Stimulated activated CD4-positive, alpha-beta T cell treated with anti-CD3 and anti-CD28 coated beads, Interleukin-15, amount 100 ng/mL, for 48 hours (primary cell): ENCODE measurements at regions not wholly inside any gene's neighbourhood (a gene's known extent, or its start where the extent isn't known, plus 50 kb on each side); places are given as distances from the start of the nearest gene placed in this dataset.

Source experiments
- DNase-seq, 2 donors: peaks; one replicate each; pipeline ENCODE4 v3.0.0-alpha.2; 2020; ENCODE audit warnings: low read depth in 2 of 2

DNA sequence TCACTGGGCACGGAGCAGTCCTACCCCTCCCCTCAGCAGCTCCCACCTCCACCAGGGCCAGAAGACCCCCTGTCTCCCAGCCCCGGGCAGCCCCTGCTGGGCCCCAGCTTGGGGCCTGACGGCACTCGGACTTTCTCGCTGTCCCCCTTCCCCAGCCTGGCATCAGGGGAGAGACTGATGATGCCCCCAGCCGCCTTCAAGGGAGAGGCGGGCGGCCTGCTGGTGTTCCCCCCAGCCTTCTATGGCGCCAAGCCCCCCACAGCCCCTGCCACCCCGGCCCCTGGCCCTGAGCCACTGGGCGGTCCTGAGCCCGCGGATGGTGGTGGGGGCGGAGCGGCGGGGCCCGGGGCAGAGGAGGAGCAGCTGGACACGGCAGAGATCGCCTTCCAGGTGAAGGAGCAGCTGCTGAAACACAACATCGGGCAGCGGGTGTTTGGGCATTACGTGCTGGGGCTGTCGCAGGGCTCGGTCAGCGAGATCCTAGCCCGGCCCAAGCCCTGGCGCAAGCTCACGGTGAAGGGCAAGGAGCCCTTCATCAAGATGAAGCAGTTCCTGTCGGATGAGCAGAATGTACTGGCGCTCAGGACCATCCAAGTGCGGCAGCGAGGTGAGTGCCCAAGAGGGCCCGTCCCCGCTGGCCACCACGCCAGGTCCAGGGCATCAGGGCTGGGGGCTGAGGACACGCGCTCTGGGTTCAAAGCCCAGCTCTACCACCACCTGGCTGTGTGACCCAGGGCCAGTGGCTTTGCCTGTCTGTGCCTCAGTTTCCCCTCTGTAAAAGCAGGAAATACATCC is 58.6 kb downstream of the PHETA1 start:
- no peak for DNase-seq

DNA sequence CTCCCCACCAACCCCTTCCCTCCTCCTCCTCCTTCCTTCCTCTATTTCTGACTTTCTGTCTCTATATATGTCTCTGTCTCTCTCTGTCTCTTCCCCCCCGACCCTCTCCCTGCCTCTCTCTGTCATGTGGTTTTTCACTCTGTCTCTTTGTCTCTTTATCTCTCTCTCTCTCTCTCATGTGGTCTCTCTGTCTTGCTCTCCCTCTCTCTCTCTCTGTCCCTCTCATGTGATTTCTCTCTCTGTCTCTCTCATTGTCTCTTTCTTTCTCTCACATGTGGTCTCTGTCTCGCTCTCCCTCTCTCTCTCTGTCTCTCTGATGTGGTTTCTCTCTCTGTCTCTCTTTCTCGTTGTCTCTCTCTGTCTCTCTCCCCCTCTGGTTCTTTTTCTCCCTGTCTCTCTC is 59.3 kb downstream of the PHETA1 start:
- no peak for DNase-seq

DNA sequence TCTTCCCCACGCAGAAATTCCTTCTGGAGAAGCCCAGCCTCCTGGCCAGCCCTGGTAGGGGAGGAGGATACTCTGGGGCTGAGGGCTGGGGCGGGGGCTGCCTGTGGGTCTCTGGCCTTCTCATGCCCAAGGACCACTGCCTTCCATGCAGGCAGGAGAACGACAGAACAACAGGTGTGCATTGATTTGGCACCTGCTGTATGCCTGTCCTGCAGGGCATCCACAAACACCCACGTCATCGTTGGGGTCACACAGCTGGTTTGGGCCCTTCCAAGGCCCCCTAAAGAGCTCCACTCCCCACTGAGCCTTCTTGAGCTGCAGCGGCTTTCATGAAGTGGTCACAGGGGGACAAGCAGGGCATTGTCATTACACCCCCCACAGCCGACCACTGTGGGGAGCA is 60.4 kb downstream of the PHETA1 start:
- no peak for DNase-seq

DNA sequence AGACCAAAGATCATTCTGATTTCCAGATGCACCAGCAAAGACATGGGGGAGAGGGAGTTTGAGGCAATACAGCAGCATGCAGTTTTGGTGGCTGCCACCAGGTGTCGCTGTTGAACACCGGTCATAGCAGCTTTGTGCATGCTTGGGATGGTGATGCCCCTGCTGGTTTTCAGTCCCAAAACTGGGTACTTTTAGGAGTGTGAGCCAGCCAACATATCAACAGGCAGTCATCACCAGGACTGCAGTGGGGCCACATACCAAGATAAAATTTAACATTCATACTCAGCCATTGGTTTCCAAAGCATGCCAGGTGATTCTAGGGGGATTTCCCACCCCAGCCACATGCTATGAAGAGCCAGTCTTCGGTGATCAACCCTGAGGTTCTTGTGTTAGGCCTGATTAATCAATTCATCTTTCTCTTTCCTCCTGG is 64.2 kb downstream of the PHETA1 start:
- DNase-seq = peak; percentile 38 to 39

DNA sequence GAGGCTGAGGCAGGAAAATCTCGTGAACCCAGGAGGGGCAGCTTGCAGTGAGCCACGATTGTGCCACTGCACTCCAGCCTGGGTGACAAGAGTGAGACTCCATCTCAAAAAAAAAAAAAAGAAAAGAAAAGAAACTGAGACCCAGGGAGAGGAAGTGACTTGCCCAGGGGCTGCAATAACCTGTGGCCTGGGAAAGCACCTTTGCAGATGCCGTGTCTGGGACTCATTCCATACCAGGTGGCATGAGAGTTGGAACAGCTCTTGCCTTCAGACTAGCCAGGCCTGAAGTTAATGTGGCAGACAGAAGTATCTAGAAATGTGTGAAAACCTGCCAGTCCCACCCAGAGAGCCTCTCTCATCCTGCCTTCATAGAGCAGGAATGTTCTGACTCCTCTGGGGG is 65.4 kb downstream of the PHETA1 start:
- no peak for DNase-seq

DNA sequence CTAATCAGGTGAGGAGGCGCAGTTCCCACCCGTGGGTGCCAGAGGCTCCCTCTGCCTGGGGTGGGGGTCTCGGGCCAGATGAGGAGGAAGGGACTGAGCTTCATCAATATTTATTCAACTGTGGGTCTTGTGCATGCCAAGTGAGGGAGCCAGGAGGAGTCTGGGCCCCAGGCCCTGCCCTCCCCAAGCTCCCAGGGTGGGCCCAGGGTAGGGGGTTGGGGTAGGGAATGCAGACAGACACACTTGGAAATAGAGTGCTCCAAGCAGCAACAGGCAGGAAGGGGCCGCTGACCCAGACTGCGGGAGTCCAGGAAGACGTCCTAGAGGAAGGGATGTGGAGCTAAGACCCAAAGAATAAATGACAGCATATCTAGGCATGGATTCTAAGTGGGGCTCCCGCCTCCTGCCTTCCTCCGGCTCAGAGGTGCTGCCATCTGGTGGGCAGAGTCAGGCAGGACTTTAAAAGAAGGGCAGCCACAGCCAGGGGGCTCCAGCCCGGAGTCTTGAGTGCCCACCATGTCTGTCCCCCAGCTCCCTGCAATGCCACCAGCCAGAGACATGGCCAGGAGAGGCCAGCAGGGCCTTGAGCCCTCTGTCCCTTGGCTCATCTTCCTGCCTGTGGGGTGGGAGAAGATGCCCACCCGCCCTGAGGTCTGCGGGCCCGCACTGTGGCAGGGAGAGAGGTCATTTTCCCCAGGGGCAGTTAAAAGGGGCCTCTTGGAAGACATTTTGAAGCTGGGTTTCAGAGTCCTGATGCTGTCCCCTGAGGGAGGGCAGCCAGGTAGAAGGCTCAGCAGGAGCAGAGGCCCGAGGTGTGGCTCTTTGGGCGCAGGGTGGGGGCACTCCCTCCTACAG is 70.1 kb downstream of the PHETA1 start:
- DNase-seq = peak; percentile 22 to 30

DNA sequence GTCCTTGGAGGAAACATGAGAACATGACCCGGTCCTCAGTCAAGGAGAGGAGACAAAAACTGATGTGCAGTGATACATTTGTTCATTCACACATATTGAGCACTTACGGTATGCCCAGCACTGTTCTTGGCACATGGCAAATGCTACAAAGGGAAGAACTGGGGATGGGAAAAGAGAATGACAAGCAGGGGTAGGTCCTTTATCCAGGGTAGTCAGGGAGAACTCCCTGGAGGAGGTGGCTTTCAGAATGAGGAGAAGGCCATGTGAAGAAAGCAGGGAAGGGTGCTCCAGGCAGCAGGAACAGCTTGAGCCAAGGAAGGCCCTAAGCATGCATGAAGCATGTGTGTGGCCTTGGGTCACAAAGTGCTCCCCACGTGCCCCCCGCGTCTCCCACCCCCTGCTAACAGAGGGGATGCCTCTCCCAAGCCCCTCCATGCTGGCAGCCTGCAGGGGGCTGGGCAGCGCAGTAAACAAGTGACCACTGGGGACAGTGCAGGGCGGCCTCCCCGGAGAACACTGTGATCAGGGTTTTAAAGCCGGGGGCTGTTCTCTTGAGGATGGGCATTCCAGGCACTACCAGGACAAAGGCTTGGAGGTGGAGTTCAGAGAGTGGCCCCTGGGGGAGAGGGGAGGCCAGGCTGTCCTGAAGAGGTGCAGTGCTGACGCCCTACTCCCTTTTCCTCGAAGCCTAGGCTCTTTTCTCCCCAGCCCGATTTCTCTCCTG is 71.0 kb downstream of the PHETA1 start:
- DNase-seq = no peak

DNA sequence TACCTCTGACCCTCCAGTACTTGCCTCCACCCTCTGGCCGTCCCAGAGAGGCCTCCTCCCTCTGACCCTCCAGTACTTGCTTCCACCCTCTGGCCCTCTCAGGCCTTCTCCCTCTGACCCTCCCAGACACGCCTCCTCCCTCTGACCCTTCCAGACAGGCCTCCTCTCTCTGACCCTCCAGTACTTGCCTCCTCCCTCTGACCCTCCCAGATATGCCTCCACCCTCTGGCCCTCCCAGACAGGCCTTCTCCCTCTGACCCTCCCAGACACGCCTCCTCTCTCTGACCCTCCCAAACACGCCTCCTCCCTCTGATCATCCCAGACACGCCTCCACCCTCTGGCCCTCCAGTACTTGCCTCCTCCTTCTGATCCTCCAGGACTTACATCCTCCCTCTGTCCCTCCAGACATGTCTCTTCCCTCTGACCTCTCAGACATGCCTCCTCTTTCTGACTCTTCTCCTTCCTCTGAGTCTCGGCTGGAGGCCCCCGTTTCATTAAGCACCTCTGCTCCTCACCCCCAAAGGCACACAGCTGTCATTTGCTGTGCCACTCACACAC is 71.9 kb downstream of the PHETA1 start:
- no peak for DNase-seq

DNA sequence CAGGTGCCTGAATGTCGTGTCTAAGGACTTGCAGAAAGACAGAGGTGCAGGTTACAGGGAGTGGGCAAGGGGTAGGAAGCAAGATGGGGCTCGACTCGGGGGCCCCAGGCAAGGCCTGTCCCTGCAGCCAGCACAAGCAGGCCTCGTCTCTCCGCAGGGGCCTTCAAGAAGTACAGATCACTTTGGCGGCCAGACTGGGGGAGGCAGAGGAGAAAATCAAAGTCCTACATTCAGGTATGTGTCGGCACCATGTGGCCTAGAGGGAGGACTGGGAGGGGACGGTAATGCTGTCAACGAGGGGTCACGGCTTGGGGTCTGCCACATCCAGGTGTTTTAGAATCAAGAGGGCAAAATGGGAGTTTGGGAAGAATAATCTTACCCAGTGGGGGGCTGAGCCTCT is 73.7 kb downstream of the PHETA1 start:
- no peak for DNase-seq

DNA sequence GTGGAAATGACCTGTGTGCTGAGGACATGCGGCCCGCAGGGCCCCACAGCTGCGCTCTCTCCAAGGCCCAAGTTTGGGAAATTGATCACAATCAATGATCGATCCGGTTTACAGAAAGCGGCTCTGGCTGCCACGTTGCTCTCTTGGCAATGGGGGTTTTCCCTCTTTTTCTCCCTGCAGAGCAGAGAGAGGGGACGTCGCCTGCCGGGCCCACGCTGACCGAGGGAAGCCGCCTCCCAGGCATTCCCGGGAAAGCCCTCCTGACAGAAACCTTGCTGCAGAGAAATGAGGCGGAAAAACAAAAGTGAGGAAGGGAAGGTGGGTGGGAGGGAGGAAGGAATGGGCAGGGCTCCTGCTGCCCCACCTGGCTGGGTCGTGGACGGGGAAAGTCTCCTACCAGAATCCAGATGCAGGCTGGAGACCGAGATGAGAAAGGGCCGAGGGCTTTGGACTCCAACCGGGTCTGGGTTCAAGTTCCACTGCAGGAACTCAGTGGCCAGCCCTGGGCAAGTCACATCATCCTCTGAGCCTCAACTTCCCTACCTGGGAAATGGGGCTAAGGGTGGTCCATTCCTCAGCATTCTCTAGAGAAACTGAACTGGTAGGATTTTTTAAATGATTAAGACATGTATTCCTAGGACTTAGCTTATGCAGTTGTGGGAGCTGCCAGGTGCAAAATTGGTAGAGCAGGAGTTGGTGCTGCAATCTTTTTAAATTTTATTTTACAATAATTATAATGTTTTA is 75.5 kb downstream of the PHETA1 start:
- DNase-seq = no peak

DNA sequence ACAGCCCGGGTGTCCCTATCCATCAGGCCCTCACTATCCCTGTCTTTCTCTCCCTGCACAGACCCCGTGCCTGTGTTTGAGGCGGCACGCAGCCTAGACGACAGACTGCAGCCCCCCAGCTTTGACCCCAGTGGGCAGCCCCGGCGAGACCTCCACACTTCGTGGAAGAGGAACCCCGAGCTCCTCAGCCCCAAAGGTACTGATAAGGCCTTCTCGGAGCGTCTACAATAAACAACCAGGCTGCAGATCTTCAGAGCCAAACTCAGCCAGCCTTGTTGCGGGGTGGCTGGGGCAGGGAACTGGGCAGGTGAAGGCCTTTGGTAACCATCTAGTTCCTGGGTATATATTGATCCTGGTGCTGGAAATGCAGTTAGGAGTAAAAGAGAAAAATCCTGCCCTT is 77.5 kb downstream of the PHETA1 start:
- DNase-seq = no peak

DNA sequence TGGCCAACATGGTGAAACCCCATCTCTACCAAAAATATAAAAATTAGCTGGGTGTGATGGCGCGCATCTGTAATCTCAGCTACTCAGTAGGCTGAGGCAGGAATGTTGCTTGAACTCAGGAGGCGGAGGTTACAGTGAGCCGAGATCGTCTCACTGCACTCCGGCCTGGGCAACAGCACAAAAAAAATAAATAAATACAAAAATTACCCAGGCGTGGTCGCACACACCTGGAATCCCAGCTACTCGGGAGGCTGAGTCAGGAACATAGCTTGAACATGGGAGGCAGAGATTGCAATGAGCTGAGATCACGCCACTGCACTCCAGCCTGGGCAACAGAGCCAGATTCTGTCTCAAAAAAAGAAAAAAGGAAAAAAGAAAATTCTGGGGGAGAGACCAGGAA is 80.1 kb downstream of the PHETA1 start:
- DNase-seq = no peak

DNA sequence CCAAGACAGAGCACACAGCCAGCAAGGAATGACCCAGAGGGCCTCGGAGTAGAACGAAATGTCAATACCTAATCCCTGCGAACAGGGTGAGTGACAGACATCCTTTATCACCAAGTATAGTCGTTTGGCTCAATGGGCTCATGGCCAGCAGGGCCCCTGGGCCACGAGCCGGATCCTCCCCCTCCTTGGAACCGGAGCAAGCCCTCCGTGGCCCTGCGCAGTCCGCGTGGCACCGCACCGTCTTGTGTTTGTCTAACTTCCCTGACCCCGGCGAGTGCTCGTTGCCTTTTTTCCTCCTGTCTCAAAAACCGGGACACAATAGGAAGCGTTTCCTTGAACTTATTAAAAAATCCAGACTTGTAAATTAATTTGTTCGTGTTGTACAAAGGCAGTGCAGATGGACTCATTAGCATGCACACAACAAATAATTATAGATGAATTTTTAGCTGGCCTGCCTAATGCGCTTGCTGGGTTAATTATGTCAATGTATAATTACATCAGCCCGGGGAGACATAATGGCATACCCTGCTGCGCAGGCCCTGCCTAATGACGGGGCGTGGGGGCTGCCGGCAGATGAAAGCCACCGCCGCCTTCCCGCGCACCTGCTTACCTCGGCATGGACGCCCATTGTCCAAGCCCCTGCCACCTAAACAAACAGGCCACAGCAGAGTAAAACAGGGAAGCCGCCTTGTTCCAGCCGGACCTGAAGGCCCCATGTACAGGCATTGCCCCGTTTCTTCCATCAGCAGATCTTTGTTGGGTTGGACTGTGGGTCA is 81.6 kb downstream of the PHETA1 start:
- DNase-seq = no peak

DNA sequence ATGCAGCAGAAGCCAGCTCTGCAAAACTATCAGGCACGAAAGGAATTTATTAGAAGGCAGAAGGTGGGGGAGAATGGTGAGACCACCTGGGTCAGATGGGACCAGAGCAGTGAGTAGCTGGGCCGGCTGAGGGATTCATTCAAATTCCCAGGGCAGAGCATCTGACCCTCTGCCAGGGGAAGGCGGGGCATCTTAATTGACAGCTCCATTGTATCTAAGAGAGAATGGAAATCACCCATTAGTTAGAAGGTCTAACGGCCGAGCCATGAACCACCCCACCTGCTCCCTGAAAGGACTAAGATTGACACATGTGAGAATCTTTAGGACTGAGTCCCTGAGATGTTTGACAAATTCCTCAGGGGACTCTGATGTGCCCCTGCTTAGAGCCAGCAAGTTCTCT is 83.7 kb downstream of the PHETA1 start:
- DNase-seq = no peak

DNA sequence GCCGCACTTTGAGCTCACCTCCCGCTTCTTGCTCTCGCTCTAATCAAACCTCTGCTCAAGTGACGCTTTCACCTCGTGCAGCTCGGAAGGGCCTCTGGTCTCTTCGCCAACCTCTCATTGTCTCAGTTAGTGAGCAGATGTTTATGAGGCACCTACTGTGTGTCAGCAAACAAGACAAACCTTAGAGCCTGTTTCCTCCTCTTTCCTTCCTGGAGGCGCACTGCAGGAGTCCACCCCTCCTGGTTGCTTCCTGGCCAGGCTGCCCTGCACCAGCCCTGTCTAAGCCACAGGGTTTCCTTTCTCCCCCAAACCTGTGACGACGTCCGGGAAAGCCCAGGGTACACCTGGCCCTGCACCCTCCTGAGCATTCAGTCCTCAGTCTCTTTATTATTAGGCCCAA is 84.2 kb downstream of the PHETA1 start:
- DNase-seq = no peak

DNA sequence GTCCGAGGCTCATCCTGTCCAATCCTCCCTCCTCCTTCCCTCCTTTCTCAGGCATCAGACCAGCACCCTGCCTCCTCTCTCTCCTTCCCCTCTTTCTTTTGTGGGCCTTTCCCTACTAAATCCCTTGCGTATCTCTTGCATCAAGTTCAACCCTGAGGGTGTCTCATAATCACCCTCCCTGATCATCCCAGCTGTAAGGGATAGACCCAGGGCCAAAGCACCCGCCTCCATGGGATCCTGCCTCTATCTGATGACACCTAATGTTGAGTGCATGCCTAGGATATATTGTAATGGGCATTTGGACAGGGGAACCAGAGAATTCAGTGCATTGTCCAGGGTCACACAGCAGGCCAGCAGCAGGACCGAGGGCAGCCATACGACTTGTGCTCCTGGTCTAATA is 84.9 kb downstream of the PHETA1 start:
- DNase-seq = no peak

DNA sequence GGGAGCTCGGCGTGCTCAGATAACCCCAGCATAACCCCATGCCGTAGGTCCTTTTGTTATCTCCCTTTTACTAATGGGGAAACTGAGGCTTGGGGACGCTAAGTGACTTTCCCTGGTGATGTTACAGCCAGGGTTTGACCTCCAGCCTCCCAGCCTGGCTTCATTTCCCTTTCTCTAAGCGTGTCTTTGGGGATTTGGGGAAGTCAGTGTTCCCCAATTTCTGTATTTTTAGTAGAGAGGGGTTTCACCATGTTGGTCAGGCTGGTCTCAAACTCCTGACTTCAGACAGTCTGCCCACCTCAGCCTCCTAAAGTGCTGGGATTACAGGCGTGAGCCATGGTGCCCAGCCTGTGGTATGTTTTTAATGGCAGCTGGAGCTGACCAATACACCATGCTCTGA is 85.4 kb downstream of the PHETA1 start:
- no peak for DNase-seq

DNA sequence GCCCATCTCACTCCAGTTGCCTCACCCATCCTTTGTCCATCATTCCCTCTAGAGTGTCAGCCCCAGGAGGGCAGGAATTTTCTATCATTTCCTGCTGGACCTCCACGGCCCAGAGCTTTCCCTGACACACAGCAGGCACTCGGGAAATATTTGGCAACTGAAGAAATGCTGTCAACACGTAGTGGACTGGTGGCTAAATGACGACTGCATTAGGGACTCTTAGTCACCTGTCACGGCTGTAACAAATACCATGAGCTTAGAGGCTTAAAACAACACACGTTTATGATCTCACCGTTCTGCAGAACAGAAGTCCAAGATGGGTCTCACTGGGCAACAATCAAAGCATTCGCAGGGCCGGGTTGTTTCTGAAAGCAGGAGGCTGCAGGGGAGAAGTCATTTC is 91.3 kb downstream of the PHETA1 start:
- no peak for DNase-seq

DNA sequence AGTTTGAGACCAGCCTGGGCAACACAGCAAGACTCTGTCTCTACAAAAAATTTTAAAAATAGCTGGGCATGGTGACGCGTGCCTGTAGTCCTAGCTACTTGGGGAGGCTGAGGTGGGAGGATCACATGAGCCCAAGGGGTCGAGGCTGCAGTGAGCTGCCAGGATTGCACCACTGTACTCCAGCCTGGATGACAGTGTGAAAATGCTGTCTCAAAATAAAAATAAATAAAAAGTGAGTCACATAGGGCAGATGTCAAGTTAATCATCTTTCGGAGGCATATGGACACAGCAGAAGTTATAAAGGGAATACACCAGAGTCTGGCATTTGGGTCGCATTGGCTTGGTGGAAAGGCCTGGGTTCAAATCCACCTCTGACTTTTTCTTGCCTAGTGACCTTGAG is 92.7 kb downstream of the PHETA1 start:
- DNase-seq = no peak

DNA sequence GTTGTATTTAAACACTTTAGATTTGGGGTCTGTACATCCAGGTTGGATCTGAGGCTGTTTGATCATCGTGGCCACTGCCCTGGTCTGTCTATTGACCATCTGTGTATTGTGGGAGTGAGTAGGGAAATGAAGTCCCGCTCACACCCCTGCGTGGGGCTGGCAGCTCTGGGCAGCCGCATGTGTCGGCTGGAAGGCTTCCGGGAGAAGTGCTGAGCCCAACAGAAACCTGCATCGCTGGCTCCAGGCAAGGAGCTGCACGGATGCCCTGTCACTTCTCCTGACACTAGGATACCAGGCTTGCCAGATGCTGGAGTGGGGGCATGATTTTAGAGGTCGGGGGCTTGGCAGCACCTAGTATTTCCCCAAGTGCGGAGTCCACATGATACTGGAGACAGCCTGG is 93.6 kb downstream of the PHETA1 start:
- no peak for DNase-seq

DNA sequence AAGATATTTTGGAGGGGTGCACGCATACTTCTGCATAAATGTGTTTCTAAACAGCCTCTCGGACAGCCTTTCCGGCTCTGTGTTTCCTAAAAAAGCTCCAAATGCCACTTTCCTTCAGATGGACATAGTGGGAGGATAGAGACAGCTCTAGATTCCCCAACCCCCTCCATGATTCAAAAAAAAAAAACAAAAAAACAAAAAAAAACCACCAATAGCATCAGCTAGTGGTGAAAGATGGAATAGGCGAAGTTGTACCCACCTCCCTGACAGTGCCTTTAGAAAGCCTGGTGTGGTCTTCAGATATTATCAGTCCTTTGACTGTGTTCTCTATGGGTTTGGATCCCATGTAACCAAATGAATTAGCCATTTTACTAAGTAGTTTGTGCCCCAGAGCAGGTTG is 94.1 kb downstream of the PHETA1 start:
- no peak for DNase-seq
